CD4-positive, alpha-beta T cell treated with Interferon alpha-2 for 1 hour (primary cell): ENCODE measurements at regions not wholly inside any gene's neighbourhood (a gene's known extent, or its start where the extent isn't known, plus 50 kb on each side); places are given as distances from the start of the nearest gene placed in this dataset.

ENCODE experiments used
- DNase-seq, 2 donors: peaks; one replicate each; pipeline ENCODE4 v3.0.0-alpha.2; 2020 to 2022

DNA sequence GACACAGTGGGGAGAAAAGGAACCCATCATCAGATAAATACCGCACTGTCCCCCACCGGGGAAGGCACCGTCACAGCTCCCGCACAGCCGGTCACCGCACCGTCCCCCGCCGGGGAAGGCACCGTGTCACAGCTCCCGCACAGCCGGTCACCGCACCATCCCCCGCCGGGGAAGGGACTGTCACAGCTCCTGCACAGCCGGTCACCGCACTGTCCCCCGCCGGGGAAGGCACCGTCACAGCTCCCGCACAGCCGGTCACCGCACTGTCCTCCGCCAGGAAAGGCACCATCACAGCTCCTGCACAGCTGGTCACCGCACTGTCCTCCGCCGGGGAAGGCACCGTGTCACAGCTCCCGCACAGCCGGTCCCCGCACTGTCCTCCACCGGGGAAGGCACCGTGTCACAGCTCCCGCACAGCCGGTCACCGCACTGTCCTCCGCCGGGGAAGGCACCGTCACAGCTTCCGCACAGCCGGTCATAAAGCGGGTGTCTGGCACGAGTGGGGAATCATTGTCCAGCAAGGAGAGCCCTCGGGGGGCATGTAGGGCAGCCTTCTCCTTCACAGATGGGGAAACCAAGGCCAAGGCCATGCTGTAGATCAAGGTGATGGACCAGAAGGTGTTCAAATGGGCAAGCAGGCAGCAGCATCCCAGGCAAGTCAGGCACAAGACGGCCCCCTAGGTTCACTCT is 280.1 kb downstream of the NPHP4 start:
- DNase-seq, result no peak

DNA sequence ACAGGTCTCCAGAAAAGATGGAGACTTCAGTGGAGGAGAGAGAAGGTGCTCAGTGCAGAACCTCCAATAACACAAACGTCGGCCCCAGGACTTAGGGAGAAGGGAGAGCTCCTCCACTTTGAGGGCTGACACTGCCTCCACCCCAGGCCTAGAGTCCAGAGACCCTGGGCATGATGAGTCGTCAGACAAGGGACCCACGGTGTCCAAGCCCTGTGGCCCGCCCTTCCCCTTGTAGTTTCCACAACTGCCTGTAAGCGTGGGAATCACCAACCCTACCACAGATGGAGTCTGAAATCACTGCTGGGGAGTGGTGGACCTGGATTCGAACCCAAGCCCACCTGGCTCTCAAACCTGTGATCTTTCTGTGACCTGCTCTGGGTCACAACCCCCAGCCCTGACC is 281.1 kb downstream of the NPHP4 start:
- DNase-seq, result no peak

DNA sequence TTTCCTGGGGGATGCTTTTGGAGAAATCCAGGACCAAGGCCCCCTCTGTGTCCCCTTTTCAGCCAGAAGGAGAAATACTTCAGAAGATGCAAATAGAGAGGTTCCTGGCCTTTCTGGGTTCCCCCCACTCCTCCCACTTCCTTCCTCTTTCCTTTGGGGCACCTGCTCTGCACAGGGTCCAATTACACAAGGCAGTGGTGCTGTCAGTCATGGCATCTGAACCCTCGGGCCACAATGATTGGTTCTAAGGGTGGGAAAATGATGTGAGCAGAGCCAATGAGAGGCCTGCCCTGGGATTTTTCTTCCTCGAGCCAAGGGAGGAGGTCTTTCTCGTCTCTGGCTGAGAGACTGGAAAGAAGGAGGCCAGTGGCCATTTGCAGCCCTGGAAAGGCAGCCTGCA is 282.2 kb downstream of the NPHP4 start:
- no peak for DNase-seq

DNA sequence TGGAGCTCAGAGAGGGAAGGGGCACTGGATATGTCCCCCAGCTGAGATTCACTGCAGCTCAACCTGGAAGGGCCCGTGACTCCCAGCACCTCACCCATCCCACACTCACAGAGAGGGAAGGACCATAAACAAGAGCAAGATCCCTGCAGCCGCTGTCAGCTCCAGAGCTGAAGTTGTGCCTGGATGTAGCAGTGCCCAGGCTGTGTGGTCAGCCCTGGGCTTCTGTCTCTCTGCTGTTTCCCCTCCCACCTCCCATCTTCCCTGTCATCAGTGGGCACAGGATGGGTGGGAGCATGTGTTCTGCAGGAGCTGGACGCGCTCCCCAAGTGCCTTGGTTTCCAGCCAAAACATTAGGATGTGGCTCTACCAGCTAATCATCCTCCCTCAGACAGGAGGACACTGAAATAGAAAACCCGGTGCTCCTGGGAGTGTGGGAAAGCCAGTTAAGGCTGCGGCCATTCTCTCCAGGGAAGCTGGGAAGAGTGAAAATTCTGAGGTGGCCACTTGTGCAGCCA is 282.7 kb downstream of the NPHP4 start:
- no peak for DNase-seq

DNA sequence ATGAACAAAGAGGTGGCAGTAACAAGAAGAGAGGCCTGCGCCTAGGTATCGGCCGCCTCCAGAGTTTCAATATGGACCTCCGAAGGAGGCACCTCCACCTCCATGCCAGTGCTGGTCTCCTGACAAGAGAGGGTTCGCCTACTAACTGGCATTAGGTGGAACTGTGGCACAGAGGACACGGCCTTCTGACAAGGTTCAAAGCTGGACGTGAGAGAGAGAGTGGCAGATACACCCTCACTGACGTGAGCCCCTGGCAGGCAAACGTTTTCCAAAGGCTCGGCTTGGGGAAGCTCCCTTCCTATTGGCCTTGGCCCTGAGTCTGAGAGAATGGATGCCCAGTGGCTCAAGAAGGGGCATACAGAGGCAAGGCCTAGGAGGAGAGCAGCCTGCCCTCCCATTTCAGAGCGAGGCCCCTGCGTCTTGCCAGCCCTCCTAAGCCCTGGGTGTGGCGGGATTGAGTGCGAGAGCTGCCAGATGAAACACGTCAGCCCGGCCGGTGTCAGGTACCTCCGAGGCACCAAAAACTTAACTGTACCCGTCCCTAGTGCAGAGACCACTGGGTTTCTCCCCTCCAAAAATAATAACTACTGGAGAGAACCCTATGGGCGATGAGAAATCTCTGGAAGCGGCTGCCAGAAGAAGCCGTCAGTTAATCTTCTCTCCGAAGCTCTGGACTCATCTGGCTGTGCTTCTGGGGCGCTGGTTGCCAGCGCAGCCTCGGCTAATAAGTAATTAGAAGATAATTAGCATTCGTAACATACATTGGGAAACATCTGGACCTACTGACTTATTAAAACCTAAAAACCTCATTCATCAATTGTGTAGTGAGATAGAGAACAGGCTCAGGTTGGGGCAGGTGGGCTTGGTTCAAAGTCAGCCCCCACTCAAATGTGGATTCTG is 283.6 kb downstream of the NPHP4 start:
- DNase-seq, result no peak

DNA sequence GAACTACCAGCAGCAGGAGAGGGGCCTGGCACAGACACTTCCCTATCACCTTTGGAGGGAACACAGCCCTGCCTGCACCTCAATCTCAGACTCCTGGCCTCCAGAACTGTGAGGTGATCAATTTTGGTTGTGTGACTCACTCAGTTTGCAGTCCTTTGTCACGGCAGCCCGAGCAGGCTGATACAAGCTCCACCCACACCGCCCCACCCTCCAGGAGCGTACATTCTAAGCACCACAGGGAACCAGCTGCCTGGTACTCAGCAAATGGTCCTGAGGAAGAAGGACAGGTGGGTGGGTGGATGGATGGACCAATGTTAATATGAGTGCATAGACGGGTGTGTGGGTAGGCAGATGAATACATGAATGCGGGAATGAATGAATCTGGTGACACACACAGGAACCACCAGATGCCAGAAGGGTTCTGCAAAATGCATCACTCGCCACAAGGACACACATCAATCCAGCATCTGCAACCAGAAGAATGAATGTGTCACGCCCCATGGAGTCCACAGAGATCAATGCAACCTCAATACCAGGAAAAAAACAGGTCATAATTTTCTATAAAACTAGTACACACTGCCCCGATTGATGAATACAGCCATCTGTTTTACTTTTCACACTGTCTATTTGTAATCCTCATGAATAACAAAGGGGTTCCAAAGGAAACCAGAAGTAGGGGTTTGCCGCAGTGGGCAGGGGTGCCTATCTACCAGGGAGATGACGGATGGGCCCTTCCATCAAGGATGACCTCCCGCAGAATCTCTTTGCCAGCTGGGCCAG is 284.5 kb downstream of the NPHP4 start:
- DNase-seq, result no peak

DNA sequence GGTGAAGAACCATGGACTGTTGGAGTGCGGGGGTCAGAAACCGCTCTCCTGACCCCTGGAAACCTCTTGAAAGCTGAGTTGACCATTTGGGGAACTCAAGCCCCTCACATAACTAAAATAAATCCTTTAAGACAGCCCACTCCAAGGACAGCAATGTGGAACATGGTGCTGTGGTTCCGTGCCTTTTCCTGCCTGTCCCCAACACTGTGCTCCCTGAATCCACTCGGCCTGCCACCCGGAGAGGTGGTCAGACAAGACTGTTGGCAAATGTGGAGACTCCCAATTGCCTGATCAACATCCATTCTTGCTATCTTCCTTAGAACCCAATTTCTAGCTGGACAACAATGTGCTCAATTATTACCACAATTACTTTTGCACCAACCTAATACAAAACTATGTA is 286.0 kb downstream of the NPHP4 start:
- no peak for DNase-seq

DNA sequence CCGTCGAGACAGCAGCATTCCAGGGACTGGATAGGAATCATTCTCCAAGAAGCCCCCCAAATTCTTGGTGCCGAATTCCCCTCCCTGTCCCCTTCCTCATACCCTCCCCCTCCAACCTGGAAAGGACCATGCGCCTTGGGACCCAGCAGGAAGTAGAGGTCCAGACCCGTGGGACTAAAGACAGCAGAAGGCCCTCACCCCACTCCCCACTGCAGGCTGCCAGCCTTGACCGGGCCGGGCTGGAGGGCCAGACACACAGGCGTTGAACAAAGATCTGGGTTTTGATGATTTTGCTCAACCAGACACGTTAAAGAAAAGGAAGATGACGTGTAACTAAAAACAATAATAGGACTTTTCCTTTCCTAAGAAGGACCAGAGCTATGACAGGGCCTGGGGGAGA is 286.5 kb downstream of the NPHP4 start:
- DNase-seq, result no peak

DNA sequence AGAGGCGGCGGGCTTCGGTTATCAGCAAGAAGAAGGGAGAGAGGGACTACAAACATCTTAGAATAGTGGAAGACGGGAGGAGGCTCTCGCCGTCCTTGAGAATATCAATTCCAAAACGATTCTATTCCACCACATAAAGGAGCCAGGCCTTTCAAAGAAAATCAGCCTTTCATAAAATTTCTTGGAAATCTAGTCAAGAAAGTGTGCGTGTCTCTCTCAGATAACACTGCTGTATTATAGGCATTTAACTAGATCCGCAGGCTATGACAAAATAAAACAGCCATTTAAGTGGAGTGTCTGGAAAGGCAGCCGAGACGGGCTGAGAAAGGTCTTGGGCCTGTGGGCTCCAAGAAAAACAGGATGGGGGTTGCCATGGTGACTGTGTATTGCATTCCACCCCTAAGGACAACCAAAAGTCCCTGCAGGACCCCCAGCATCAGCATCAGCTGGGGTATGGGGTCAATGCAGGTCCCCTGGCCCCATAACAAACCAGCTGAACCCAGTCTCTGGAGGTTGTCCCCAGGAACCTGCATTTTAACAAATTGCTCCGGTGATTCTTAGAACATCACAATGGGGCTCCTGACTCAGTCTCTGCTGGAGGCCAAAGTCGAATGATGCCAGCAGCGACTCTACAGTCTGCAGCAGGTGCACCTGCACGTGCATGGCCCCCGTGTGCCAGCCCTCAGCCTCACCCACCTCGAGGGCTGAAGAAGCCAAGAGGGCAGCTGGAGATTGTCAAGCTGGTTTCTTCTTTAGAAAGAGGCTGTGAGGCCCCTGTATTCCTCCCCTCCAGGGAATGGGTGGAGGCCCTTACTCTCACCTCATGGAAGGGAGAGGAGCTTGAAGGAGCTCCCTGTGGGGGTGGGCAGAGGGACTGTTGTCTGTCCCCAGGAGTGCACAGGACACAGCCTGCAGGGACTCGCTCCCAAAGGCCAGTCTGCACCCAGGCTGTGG is 287.4 kb downstream of the NPHP4 start:
- DNase-seq, result no peak

DNA sequence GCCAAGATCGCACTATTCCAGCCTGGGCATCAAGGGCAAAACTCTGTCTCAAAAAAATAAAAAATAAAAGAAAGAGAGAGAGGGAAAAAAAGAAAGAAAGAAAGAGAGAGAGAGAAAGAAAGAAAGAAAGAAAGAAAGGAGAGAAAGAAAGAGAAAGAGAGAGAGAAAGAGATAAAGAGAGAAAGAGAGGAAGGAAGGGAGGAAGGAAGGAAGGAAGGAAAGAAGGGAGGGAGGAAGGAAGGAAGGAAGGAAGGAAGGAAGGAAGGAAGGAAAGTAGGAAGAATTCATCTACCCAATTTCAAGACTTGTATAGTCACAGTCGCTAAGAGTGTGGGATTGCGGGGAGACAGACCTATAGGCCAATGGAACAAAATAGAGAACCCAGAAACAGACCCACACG is 290.6 kb downstream of the NPHP4 start:
- DNase-seq, result no peak

DNA sequence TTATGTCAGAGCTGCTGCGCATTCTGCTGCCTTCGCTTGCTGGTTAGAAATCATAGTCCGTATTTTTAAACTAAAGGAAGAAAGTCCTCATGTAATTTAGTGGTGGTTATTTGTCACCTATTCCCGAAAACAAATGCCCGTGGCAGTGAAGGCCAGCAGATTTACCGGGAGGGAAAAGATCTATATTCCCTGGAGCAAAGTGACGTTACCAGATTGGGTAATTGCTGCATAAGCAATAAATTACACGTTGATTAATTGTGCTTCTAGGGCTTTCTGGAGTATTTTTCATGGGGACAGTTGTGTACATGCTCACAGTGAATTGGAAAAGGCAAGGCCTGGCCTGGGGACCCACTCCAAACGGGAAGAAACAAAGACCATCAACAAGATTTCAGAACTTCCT is 298.7 kb downstream of the NPHP4 start:
- no peak for DNase-seq

DNA sequence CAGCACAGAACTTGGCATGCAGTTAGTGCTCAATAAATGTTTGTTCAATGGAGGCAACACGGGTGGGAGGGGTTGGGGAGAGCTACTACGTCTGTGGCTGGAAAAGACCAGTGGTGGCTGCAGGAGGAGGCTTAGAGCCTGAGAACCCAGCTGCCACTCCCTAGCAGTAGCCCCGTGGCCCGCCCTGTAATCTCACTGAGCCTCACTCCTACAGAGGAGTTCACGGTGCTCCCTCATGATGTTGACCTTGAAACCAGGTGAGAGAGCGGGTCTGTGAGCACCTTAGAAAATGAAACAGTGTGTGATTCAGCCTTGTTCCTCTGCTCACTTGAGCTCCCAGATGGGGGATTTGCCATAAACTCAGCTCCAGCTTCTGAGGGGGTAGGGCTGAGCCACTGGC is 299.6 kb downstream of the NPHP4 start:
- no peak for DNase-seq

DNA sequence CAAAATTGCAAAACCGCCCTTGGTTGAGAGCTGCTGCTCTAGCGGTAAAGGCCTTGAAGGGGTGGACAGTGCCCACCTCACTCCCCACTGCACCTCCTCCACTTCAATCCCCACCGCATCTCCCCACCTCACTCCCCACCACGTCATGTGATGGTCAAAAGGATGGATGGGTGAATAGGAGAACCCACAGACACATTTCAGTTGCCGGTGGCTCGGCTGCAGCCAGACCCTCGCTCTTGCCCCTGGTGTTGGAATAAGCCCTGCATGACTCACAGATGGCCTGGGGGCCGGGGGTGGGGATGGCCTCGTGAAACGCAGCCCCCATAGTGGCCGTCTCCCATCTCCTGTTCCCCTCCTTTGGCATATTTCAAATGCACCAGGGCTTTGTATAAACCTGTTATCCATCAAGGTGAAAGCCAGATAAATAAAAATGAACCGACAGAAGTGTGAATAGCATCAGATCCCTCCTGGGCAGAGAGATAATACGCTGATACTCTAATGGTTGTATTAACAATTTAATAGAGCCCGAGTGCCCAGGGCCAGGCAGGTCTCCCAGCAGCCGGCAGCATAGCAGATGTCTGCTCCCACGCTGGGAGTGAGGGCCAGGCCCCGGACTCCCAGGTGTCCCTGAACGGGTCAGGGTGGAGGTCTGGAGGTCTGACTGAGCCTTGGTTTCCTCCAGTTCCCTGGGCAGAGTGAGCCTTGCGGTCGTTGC is 300.3 kb downstream of the NPHP4 start:
- no peak for DNase-seq

DNA sequence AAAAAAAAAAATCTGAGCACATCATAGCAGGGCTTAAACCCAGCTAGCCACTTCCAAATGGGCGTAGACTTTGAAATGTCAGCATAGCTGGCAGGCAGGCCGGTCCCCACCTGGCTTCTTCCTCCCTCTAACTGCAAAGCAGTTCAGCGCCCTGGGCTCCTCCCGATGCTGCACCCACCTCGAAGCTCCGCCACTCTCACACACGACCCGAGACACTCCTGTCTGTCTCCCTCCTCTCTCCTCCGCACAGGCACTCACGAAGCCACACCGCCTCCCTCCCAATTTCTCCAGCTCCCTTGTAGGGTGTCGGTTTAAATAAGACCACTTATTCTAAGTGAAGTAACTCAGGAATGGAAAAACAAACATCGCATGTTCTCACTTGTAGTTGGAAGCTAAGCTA is 301.3 kb downstream of the NPHP4 start:
- DNase-seq, result no peak

DNA sequence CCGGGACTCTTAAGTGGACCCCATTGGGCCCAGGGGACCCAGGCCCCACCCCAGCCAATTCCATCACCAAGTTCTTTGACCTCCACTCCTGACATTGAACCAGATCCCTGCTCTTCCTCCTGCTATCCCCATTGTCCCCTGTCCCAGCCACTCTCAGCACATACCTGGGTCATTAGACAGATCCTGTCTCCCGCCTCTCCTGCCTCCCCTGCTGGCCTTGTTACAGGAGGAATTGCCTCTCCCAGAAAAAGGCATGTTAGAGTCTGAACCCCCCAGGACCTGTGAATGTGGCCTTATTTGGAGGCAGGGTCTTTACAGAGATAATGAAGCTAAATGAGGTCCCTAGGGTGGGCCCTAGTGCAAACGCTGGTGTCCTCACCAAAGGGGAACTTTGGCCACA is 301.9 kb downstream of the NPHP4 start:
- no peak for DNase-seq

DNA sequence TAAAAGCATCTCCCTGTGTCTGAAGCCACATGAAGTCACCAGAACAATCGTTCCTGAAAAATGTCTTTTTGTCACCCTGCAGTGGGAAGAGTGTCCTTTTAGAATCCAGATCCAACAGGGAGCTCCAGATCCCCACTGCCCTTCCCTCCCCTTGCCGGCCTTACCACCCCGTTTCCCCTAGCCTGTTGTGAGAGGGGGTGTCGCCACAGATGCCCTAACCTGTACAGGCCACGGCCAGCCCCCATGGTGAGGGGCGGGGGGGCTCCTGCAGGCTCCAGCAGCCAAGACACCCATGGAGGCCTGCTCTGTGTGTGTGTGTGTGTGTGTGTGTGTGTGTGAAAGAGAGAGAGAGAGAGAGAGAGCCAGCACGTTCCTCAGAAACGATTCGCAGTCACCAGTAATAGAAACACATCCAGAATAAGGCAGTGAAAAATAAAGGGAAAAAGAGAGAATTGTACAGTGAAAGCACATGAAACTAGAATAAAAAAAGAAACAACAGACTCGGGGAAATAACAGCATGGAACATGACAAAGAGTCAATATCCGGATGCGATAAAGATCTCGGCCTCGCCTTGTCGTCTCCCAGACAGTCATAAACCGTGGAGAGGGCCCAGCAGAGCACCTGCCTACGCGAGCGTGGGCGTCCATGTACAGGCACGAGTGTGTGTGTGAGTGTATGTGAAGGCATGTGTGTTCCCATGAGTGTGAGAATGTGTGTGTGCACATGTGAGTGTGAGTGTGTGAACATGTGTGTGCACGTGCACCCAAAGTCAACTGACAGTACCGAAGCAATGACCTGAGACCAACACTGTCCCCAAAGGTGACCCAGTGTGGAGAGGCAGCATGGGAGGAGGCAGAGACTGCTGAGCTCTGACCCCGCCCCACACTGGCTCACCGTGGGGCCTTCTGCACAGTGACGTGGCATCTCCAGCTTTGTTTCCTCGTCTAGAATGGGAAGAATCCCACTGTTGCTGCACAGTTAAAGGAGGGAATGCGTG is 303.8 kb downstream of the NPHP4 start:
- DNase-seq, result no peak

DNA sequence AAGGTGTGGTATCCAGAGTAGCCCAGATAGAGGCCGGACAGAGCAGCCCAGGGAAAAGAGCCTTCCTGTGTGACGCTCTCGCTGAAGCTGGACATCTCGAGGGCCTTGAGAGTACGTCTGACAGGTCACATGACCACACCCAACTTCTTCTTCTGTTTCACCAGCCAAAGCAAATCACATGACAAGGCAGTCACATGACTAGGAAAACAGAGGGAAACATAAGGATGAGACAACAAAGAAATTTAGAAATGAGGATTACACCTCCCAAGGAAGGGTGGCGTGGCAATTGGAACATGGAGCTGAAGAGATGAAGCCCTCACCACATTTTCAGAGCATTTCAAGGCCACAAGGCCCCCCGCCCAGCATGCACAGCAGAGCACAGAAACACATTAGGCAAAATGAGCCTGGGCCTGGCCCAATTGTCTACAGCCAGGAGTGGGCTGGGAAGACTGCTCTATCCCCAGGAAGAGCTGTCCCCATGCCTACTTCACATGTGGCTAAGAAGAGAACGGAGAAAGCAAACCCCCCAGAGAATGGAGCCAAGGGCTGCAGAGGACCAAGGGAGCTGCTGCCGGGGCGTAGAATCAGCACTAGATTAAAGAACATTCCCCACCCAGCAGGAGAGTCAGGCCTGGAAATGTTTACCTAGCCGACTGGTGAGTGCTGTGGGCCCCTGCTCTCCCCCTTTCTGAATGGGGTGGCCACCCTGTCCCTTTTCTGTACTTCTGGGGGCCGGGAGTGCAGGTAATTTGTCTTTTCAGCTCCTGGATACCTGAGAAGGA is 305.1 kb downstream of the NPHP4 start:
- DNase-seq, result no peak

DNA sequence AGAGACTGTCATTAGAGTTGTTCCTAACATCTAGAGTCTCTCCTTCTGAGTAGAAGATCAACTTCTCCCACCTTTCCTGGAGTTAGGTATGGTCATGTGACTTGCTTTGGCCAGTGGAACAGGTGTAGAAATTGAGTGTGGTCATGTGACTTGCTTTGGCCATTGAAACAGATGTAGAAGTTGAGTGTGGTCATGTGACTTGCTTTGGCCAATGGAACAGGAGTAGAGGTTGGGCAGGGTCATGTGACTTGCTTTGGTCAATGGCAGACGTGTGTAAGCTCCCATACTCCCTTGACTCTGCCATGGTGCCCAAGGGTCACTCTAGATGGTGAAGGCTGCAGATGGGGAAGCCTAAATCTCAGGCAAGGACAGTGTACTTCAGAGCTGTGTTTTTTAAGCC is 306.0 kb downstream of the NPHP4 start:
- no peak for DNase-seq

DNA sequence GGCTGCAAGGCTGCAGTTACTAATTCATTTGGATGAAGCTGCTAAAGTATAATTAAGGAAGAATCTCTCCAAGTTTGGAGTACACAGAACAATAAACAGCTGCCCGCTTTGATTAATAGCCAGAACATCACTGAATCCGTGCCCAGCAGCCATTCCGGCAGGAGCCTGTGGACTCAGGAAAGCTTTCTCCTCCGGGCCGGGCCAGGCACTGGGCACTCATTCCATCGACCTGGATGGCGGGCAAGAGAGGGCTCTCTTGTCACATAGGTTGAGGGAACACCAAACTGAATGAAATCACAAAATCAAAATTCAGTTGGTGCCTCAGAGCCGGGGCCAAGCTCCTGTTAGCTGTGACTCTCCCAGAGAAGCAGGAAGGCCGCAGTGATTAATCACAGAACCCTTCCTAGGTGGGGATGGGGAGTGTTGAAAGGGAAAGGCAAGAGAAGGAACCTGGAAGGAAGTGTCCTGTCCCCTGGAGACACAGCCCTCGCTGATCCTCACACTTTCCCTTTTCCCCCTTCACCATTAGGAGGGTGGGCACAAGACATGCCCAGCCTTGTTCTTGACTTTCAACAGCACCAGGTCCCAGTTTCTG is 306.7 kb downstream of the NPHP4 start:
- no peak for DNase-seq
